ENCODE measurements at regions not wholly inside any gene's neighbourhood (a gene's known extent, or its start where the extent isn't known, plus 50 kb on each side); places are given as distances from the start of the nearest gene placed in this dataset.

DNA sequence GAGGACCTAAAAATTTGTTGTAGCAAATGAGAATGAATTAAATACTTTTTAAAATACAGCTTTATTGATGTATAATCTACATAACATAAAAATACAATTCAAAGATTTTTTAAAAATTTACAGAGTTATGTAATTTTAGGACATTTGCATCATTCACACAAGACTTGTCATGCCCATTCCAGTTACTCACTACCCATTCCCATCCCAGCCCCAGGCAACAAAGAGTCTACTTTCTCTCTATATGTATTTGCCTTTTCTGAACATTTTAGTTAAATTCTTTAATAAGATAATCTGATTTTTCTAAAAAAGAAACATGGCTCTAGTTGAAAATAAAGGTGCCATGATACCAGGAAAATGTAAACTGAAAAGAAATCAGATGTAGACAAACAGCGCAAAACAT, 354.2 kb downstream of the PMP22 start:
- WGBS (ENCODE audit: insufficient coverage, low coverage, missing lambda C conversion rate): 0% methylated on average over 1 of the region's 1 CpG
- DNase-seq (ENCODE audit: extremely low read depth in 1 of 4, low spot score in 3 of 4) (no peak), ATAC-seq (no peak), FAIRE-seq (no peak)
- Histone ChIP-seq H3K9ac (ENCODE audit: insufficient read depth in 1 of 2, low read depth in 2 of 2, low read length in 2 of 2) (no peak overlapping the region), H2AFZ (ENCODE audit: low read depth, low read length) (no peak overlapping the region), H3K27me3 (ENCODE audit: control insufficient read depth in 2 of 2, insufficient read depth in 2 of 2, low read length in 2 of 2) (no peaks in the 10 kb centered on the region), H3K9me1 (ENCODE audit: control insufficient read depth, insufficient read depth, low read length) (no peaks in the 10 kb centered on the region), H4K20me1 (replicated peaks; ENCODE audit: control insufficient read depth, insufficient read depth, low read length) (no peaks in the 10 kb centered on the region), H3K36me3 (ENCODE audit: control insufficient read depth, insufficient read depth, low read length) (no peaks in the 10 kb centered on the region), H3K79me2 (ENCODE audit: control insufficient read depth, insufficient read depth, low read length) (no peaks in the 10 kb centered on the region), H3K27ac (ENCODE audit: extremely low read depth, low read depth, low read length) (no peak overlapping the region), H3K4me1 (replicated peaks in 1 of 2; ENCODE audit: control insufficient read depth in 2 of 2, insufficient read depth in 2 of 2, low read length in 2 of 2) (no peaks in the 10 kb centered on the region), H3K9me3 (replicated peaks; ENCODE audit: control insufficient read depth, insufficient read depth, low read depth, low read length) (no peaks in the 10 kb centered on the region), H3K4me3 (no peak overlapping the region), H3K4me2 (ENCODE audit: insufficient read depth, low read length) (no peak overlapping the region)
- BruUV-seq (replicated peaks): no TSS peak
- in situ Hi-C loops (cut with MboI): no loop called here
- ChIA-PET POLR2A (no interaction called here), CTCF (ENCODE audit: low intra/inter-chr PET ratio) (no interaction called here)
- TF ChIP-seq, protein P1, sequence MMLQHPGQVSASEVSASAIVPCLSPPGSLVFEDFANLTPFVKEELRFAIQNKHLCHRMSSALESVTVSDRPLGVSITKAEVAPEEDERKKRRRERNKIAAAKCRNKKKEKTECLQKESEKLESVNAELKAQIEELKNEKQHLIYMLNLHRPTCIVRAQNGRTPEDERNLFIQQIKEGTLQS (IDR thresholded peaks at IDR 0.05): no peak
- TF ChIP-seq, protein P1 (CRISPR knock-in tag; conservative IDR thresholded peaks at IDR 0.05): no peak
- no peak for TF ChIP-seq ESRRA (IDR thresholded peaks at IDR 0.05; ENCODE audit: borderline replicate concordance, low read depth)
- no peak for TF ChIP-seq CAMTA2 (CRISPR knock-in tag; conservative IDR thresholded peaks at IDR 0.05)
- no peak for TF ChIP-seq TCF3 (CRISPR knock-in tag; IDR thresholded peaks at IDR 0.05)
- TF ChIP-seq MTA3 (IDR thresholded peaks at IDR 0.05; ENCODE audit: borderline replicate concordance): no peak
- no peak for TF ChIP-seq FOS (IDR thresholded peaks at IDR 0.05; ENCODE audit: extremely low read depth, insufficient read length)
- no peak for TF ChIP-seq ESRRB (CRISPR knock-in tag; IDR thresholded peaks at IDR 0.05; ENCODE audit: borderline replicate concordance)
- TF ChIP-seq PHTF2 (CRISPR knock-in tag; IDR thresholded peaks at IDR 0.05): no peak
- no peak for TF ChIP-seq POLR2B (IDR thresholded peaks at IDR 0.05; ENCODE audit: low read depth, partially characterized antibody)
- no peak for TF ChIP-seq ZNF282 (CRISPR knock-in tag; IDR thresholded peaks at IDR 0.05)
- TF ChIP-seq MCM5 (IDR thresholded peaks at IDR 0.05; ENCODE audit: low read depth): no peak
- no peak for TF ChIP-seq ZNF668 (CRISPR knock-in tag; IDR thresholded peaks at IDR 0.05)
- no peak for TF ChIP-seq PRPF4 (IDR thresholded peaks at IDR 0.05; ENCODE audit: insufficient read depth, low read depth, low read length, poor library complexity, severe bottlenecking)
- no peak for TF ChIP-seq KAT7 (CRISPR knock-in tag; IDR thresholded peaks at IDR 0.05; ENCODE audit: borderline replicate concordance)
- TF ChIP-seq TRIM24 (IDR thresholded peaks at IDR 0.05): no peak
- TF ChIP-seq, protein P2, sequence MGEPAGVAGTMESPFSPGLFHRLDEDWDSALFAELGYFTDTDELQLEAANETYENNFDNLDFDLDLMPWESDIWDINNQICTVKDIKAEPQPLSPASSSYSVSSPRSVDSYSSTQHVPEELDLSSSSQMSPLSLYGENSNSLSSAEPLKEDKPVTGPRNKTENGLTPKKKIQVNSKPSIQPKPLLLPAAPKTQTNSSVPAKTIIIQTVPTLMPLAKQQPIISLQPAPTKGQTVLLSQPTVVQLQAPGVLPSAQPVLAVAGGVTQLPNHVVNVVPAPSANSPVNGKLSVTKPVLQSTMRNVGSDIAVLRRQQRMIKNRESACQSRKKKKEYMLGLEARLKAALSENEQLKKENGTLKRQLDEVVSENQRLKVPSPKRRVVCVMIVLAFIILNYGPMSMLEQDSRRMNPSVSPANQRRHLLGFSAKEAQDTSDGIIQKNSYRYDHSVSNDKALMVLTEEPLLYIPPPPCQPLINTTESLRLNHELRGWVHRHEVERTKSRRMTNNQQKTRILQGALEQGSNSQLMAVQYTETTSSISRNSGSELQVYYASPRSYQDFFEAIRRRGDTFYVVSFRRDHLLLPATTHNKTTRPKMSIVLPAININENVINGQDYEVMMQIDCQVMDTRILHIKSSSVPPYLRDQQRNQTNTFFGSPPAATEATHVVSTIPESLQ (CRISPR knock-in tag; IDR thresholded peaks at IDR 0.05): no peak
- intact Hi-C loops (cut with micrococcal nuclease): no loop called here
